GM21390 (cell line): ENCODE measurements at regions not wholly inside any gene's neighbourhood (a gene's known extent, or its start where the extent isn't known, plus 50 kb on each side); places are given as distances from the start of the nearest gene placed in this dataset.
"Not testable (repeated sequence)": the region's sequence is repeated elsewhere in the genome, so short reads cannot be mapped to it uniquely, and the experiment has no call there.

Experiments used
- ATAC-seq: cut with Tn5 transposase; IDR thresholded peaks from one replicate; pipeline ENCODE4 v1.9.1; 2021; ENCODE audit not compliant: unreplicated experiment

- peak; percentile 67 for ATAC-seq
Observed at GRCh38 chr21:10325546-10325945, 195.8 kb upstream of the TPTE start.

DNA sequence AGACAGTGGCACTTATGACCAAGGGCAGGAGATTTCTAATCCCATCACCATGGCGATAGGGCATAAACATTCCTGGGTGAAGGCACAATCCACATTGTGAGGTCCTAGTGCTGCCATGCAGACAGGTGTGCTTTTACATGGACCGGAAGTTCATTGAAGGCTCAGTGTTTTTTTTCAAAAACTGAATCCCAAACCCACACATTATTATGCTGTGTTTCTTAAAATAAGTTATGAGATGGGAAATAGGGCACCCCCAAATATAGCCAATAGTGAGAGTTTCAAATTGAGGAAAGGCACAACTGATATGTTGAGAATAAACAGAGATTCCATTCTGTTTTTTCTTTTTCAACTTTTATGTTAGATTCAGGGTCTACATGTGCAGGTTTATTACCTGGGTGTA is 195.2 kb upstream of the TPTE start:
- ATAC-seq: not testable (repeated sequence)

DNA sequence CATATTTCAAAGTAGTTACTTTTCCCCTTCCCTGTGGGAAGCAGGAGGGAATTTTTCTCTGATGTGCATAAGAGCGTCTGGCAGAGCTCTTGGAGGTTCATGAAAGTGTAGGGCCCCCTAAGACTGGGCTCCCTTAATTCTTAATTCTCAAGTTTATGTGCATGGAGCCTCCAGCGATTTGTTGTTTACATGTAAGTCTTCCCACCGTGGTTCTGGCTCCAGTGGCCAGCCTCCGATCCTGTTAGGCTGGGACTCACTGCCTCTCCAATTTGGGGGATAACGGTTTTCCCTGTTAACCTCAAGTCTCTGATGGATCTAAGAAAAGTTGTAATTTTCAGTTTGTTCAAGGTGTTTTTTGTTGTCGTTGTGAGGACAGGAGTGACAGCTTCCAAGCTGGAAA is 192.7 kb upstream of the TPTE start:
- not testable (repeated sequence) for ATAC-seq

GRCh38 chr21:10330641-10331119 is 190.7 kb upstream of the TPTE start:
- not testable (repeated sequence) for ATAC-seq

DNA sequence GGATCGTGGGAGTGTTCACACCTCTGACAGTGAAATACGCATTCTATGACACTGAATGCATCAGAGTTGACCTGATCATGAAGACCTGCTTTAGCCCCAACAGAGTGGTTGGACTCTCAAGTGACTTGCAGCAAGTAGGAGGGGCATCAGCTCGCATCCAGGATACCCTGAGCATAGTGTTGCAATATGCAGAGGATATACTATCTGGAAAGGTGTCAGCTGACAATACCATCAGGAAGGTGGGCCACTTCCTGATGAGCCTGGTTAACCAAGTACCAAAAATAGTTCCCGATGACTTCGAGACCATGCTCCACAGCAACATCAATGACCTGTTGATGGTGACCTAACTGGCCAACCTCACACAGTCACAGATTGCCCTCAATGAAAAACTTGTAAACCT is 190.2 kb upstream of the TPTE start:
- ATAC-seq: not testable (repeated sequence)

- ATAC-seq: not testable (repeated sequence)
Observed at GRCh38 chr21:10332935-10333334, 188.4 kb upstream of the TPTE start.

DNA sequence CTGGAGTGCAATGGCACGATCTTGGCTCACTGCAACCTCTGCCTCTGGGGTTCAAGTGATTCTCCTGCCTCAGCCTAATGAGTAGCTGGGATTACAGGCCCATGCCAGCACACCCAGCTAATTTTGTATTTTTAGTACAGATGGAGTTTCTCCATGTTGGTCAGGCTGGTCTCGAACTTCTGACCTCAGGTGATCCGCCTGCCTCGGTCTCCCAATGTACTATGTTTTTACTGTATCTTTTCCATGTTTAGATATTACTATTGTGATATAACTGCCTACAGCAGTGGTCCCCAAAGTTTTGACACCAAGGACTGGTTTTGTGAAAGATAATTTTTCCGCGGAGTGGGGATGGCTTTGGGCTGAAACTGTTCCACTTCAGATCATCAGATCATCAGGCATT is 187.0 kb upstream of the TPTE start:
- ATAC-seq: not testable (repeated sequence)

DNA sequence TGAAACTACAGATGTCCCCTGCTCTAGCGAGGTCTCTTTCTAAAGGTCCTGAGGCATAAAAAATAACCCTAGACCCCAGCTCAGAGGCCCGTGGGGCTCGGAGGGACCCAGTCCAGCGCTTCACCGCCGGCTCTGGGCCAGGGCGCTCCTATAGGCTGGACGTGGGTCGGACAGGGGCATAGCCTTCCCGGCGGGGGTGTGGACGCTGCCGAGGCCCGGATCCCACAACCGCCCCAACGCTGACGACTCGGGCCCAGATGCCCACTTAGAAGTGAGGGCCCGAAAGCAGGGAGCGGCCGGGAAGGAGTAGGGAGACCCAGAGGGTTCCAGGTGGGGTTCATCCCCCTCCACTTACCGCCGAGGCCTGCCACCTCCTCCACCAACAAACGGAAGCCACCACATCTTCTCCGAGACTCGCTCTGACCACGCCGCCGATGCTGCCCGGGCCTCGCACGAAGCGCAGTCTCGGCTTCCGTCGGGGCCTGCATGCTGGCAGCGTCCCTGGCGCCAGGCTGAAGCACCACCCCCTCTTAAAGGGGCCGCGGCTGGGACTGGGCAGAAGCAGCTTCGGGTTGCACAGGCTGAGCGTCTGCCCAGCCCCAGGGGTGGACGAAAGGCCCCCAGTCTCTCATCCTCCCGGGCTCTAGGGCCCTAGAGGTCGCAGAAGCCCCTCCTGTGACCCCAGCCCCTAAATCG is 179.0 kb upstream of the TPTE start:
- not testable (repeated sequence) for ATAC-seq

DNA sequence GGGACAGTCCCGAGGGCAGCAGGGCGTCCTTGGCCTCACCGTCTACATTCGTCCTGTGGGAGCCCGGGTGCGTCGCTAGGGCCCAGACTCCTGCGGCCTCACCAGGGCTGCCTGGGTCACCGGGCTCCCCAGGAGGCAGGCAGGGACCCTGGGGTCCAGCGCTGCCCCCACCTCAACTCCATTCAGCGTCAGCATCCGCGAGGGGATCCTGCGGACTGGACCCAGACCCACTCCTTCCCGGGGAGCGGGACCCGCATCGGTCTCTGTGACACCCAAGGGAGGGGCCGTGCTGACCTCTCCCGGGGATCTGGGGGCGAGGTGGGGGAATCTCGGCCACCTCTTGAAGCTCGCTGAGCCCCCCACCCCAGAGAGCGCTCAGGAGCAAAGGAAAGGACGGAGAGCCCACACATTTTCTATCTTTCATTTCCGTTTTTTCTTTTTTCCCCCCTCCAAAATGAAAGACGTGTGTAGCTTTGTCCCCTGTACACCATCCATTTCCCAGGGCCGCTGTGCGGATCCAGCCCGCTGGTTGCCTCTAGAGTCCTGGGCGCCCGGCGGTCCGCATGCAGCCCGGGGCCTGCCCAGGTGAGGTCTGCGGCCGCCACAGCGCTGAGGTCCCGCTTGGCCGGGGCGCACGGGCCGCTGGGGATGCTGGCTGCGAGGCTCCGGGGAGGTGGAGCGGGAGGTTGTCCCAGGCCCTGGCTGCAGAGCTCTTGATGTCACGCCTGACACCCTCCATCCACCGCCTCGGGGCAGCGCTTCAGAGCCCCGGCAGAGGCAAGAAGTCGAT is 178.0 kb upstream of the TPTE start:
- not testable (repeated sequence) for ATAC-seq

DNA sequence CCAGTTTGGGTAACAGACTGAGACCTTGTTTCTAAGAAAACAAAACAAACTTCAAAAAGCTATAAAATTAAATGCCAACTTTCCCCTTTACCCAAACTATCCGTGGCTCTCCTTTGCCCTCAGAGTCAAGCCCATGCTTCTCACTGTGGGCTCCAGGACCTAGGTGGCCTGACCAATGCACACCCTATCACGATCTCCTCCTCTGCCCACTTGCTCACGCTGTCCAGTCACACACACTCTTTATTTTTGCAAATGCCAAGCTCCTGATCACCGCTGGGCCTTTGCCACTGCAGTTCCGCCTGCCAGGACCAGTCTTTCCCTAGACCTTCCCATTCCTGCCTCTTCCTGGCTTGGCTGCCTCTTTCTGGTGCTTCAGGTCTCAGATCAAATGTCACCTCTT is 177.1 kb upstream of the TPTE start:
- ATAC-seq: not testable (repeated sequence)

DNA sequence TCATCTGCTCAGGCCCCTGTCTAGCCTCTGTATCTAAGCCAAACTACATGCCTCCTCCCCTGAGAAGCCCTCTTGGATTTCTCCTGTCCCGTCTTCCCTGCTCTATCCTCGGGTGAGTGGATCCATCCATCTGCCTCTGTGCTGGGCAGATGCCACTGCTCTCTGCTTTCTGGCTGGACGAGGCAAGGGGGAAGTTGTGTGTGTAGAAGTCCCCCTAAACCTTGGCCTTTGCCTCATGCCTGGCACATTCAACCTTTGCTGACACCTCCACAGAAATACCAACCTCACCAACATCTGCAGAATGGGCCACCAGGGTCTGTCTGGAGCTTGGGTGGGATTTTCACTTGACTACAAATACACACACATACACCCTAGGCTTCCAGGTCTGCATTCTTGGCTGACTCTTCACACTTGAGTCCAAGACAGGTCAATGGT is 176.2 kb upstream of the TPTE start:
- not testable (repeated sequence) for ATAC-seq

DNA sequence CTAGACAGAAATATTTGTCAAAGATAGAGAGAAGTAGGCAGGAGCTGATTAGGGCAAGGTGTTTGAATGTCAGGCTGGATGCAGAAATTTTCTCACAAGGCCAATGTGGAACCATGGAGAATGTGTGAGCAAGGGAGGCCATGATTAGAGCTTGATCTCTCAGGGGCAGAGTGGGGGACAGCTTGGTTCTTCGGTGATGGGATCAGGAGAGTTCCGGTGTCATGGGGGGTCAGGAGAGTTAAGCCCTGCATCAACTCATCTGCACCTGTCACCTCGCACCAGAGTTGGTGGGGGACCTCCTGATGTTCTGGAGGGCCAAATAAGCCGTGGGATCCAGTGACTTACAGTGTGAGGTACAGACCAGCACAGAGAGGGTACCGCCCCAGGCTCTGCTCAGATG is 175.1 kb upstream of the TPTE start:
- not testable (repeated sequence) for ATAC-seq

- ATAC-seq: not testable (repeated sequence)
Observed at GRCh38 chr21:10346933-10347615, 174.3 kb upstream of the TPTE start.

DNA sequence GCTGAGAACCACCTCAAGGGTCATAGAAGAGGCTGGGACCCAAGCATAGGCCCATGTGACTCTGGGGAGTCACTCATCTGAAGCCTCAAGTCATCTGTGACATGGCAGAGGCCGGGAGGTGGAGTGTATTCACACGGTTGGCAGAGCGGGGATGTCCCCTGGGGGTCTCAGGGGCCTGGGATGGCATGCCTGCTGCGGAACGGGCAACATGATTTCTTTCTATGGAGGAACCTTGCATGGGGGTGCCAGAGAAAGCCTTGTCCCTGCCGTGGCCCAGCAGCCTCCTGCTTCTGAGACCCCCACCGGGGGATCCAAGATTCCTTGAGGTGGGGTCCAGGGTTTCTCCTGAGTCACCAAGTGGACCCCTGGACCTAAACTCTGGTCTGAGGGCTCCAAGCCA is 173.7 kb upstream of the TPTE start:
- ATAC-seq: not testable (repeated sequence)

DNA sequence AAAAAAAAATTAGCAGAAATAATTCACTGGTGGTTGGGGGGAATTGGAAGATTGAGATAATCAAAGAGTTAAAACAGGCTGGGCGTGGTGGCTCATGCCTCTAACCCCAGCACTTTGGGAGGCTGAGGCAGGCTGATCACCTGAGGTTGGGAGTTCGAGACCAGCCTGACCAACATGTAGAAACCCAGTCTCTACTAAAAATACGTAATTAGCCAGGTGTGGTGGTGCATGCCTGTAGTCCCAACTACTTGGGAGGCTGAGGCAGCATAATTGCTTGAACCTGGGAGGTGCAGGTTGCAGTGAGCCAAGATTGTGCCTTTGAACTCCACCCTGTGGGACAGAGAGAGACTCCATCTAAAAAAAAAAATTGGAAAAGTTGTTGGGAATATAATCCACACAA is 173.2 kb upstream of the TPTE start:
- ATAC-seq: not testable (repeated sequence)

- ATAC-seq: not testable (repeated sequence)
Observed at GRCh38 chr21:10354851-10355578, 166.4 kb upstream of the TPTE start.

DNA sequence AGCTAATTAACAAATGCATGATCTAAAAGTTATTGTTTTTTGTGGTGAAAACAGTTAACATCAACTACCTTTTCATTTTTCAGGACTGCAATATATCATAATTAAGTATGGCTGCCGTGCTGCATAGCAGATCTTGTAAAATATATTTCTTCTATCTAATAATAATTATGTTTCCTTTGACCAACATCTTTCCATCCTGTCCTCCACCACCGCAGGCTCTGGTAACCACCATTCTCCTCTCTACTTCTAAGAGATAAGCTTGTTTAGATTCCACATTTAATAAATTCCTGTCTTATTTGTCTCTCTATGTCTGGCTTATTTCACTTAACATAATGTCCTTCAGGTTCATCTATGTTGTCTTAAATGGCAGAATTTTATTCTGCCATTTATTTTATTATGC is 162.3 kb upstream of the TPTE start:
- ATAC-seq: not testable (repeated sequence)

GRCh38 chr21:10359911-10360310 is 161.5 kb upstream of the TPTE start:
- not testable (repeated sequence) for ATAC-seq

GRCh38 chr21:10361214-10361736 is 160.1 kb upstream of the TPTE start:
- ATAC-seq: not testable (repeated sequence)

GRCh38 chr21:10362816-10363215 is 158.6 kb upstream of the TPTE start:
- ATAC-seq: not testable (repeated sequence)
